ENCODE measurements at regions not wholly inside any gene's neighbourhood (a gene's known extent, or its start where the extent isn't known, plus 50 kb on each side); places are given as distances from the start of the nearest gene placed in this dataset.

GRCh38 chr4:41883988-41884734, 51.1 kb upstream of the TMEM33 start:
- no peak overlapping the region for H3K27ac Mint-ChIP-seq
- CTCF ChIA-PET, result interaction anchor here (0.5 to 2.5 kb wide), 3 partner anchors 41 to 191 kb away, joined by 3 to 10 read pairs (median 5); no protein-coding TSS in a partner anchor
- POLR2A ChIA-PET, result no interaction called here
- intact Hi-C loops (cut with micrococcal nuclease), result no loop called here
- no peaks in the 10 kb centered on the region for H3K9me3 Mint-ChIP-seq
- H3K36me3 Mint-ChIP-seq, result no peaks in the 10 kb centered on the region
- DNase-seq, result no peak
- peaks cover 38% of the 10 kb centered on the region for H3K27me3 Mint-ChIP-seq
- no peak overlapping the region for H3K4me3 Mint-ChIP-seq
- H3K4me1 Mint-ChIP-seq (ENCODE audit: low read depth), result peaks cover 18% of the 10 kb centered on the region

- POLR2A ChIA-PET, result no interaction called here
- H3K27ac Mint-ChIP-seq, result no peak overlapping the region
Measured at GRCh38 chr4:41882625-41883347, 52.4 kb upstream of the TMEM33 start.

DNA sequence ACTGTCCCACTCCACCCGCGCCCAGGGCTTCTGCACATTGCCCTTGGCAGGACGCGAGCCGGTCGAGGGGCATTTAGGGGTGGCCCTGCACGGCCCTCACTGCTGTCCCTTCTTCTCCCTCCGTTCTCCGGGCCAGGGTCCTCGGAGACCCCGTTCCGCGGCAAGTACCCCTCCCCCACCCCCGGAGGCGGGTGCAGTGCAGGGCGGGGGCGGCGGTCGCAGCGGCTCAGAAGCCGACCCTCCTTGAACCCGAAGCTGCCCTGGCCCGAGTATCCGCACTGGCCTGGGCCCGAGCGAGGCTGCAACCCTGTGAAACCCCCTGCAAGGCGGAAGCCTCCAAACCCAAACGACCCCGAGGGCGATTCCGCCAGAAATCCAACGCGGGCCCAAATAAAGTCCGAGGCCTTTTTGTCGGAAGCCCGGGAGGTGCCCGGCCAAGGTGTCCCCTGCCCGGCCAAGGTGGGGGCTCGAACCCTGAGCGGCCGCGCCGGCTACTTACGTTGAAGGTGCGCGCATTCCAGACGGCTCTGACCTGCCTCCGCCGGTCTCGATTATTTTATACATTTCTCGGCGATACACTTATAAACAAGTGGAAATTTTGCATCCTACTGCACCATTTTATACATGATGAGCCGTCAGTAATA, 53.1 kb upstream of the TMEM33 start:
- Mint-ChIP-seq H3K36me3 (no peaks in the 10 kb centered on the region), H3K9me3 (no peaks in the 10 kb centered on the region), H3K4me3 (peak overlapping the region; percentile 38), H3K27ac (no peak overlapping the region), H3K4me1 (ENCODE audit: low read depth) (peaks cover 21% of the 10 kb centered on the region), H3K27me3 (peaks cover 49% of the 10 kb centered on the region)
- ChIA-PET CTCF (interaction anchor here (1.0 kb wide), 1 partner anchor 601 kb away, joined by 3 read pairs; no protein-coding TSS in a partner anchor), POLR2A (no interaction called here)
- no peak for DNase-seq
- intact Hi-C loops (cut with micrococcal nuclease), result loop anchor here (1.0 to 2.0 kb wide), 4 partner anchors 15 to 601 kb away; no protein-coding TSS in a partner anchor

More at GRCh38 chr4:41882625-41883347, 52.4 kb upstream of the TMEM33 start:
- CTCF ChIA-PET, result interaction anchor here (1.0 to 1.2 kb wide), 2 partner anchors 66 to 602 kb away, joined by 3 to 5 read pairs; no protein-coding TSS in a partner anchor
- Mint-ChIP-seq H3K4me1 (ENCODE audit: low read depth) (peaks cover 21% of the 10 kb centered on the region), H3K36me3 (no peaks in the 10 kb centered on the region), H3K27me3 (peaks cover 47% of the 10 kb centered on the region), H3K9me3 (no peaks in the 10 kb centered on the region), H3K4me3 (peak overlapping the region; percentile 38)
- intact Hi-C loops (cut with micrococcal nuclease), result loop anchor here (1.0 kb wide), 2 partner anchors 189 to 601 kb away; no protein-coding TSS in a partner anchor
- peak; percentile 68 for DNase-seq

- Mint-ChIP-seq H3K27ac (no peak overlapping the region), H3K4me1 (ENCODE audit: low read depth) (peaks cover 21% of the 10 kb centered on the region), H3K36me3 (no peaks in the 10 kb centered on the region), H3K4me3 (peak overlapping the region; percentile 43), H3K27me3 (peaks cover 57% of the 10 kb centered on the region), H3K9me3 (no peaks in the 10 kb centered on the region)
- POLR2A ChIA-PET, result no interaction called here
- DNase-seq, result no peak
- intact Hi-C loops (cut with micrococcal nuclease), result loop anchor here (2.0 kb wide), 2 partner anchors 14 to 130 kb away; no protein-coding TSS in a partner anchor
- CTCF ChIA-PET, result no interaction called here
Measured at GRCh38 chr4:41880840-41881831, 54.1 kb upstream of the TMEM33 start.

DNA sequence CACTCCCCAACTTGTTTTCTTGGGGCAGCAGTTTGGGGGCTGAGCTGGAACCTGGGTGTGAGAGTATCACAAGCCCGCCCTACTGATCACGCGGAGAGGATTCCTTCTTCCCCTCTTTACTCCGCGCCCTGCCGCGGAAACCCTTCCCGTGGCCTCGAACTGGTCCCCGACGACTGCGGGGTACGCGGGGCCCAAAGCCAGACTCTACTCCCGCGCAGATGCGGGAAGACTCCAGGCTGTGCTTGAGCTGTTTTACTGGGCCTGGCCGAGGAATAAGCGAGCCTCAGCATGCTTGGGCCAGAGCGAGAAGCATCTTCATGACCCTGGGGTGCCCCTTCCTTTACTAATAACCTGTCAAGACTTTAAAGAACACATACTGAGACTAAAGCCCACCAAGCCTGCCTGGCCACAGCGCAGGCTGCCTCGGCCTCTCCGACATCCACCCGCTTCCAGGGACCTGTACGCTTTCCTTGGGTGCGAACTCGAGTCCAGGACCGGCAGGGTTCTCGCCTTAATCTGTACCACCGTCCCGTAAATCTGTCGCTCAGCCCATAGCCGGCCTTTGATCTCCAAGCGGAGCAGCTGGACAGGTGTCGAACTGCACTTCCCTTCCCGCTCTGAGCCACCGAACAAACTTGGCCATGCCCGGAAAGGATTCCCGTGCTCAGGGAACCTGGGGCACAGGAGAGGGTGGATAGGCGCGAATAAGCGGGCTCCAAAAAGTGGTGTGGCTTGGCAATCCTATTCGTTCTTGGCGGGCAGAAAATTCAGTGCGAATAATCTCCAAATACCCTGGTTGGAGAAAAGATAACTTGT, 55.0 kb upstream of the TMEM33 start:
- Mint-ChIP-seq H3K9me3 (no peaks in the 10 kb centered on the region), H3K4me1 (ENCODE audit: low read depth) (peaks cover 21% of the 10 kb centered on the region), H3K36me3 (no peaks in the 10 kb centered on the region), H3K27ac (no peak overlapping the region), H3K4me3 (no peak overlapping the region), H3K27me3 (peaks cover 64% of the 10 kb centered on the region)
- CTCF ChIA-PET, result interaction anchor here (0.8 to 1.5 kb wide), 4 partner anchors 8 to 956 kb away, joined by 3 to 7 read pairs (median 3); no protein-coding TSS in a partner anchor
- intact Hi-C loops (cut with micrococcal nuclease), result loop anchor here (2.0 kb wide), 2 partner anchors 13 to 129 kb away; no protein-coding TSS in a partner anchor
- DNase-seq, result no peak
- POLR2A ChIA-PET, result no interaction called here

DNA sequence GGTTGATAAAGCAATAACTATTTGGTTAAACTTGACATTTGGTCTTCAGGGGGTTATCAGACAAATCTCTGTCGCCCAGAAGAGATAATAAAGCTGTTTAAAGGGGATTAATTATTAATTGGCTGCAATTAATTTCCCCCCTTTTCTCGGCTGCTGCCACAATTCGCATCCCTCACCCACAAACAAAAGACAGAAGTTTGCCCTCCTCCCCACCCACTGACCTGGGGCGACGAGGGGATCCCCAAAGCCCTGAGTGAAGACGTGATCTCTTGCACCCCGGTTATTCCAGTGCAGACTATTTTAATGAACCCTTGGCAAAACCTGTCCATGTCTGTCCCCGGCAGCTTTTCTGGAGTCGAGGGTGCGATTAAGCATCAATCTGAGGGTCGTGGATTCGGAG, 55.7 kb upstream of the TMEM33 start:
- DNase-seq, result no peak
- intact Hi-C loops (cut with micrococcal nuclease), result no loop called here
- H3K27ac Mint-ChIP-seq, result no peak overlapping the region
- H3K36me3 Mint-ChIP-seq, result no peaks in the 10 kb centered on the region
- ChIA-PET POLR2A (no interaction called here), CTCF (interaction anchor here (0.8 to 1.5 kb wide), 4 partner anchors 9 to 955 kb away, joined by 3 to 7 read pairs (median 3); no protein-coding TSS in a partner anchor)
- H3K9me3 Mint-ChIP-seq, result no peaks in the 10 kb centered on the region
- peaks cover 21% of the 10 kb centered on the region for H3K4me1 Mint-ChIP-seq (ENCODE audit: low read depth)
- H3K4me3 Mint-ChIP-seq, result no peak overlapping the region
- peaks cover 67% of the 10 kb centered on the region for H3K27me3 Mint-ChIP-seq

- peaks cover 21% of the 10 kb centered on the region for H3K4me1 Mint-ChIP-seq (ENCODE audit: low read depth)
Measured at GRCh38 chr4:41878991-41879491, 56.2 kb upstream of the TMEM33 start.

GRCh38 chr4:41878170-41878969, 56.9 kb upstream of the TMEM33 start:
- Mint-ChIP-seq H3K4me3 (no peak overlapping the region), H3K36me3 (no peaks in the 10 kb centered on the region), H3K27me3 (peaks cover 74% of the 10 kb centered on the region), H3K9me3 (no peaks in the 10 kb centered on the region), H3K27ac (no peak overlapping the region), H3K4me1 (ENCODE audit: low read depth) (peaks cover 26% of the 10 kb centered on the region)
- DNase-seq, result no peak
- POLR2A ChIA-PET, result no interaction called here
- intact Hi-C loops (cut with micrococcal nuclease), result no loop called here
- CTCF ChIA-PET, result interaction anchor here (1.0 to 1.3 kb wide), 2 partner anchors 9 to 130 kb away, joined by 4 to 5 read pairs; partner anchors contain the start of gene PHOX2B

More at GRCh38 chr4:41878991-41879491, 56.2 kb upstream of the TMEM33 start:
- intact Hi-C loops (cut with micrococcal nuclease), result no loop called here
- no peaks in the 10 kb centered on the region for H3K36me3 Mint-ChIP-seq
- DNase-seq, result no peak
- ChIA-PET CTCF (interaction anchor here (1.0 to 1.5 kb wide), 4 partner anchors 9 to 597 kb away, joined by 3 to 7 read pairs (median 4); no protein-coding TSS in a partner anchor), POLR2A (no interaction called here)
- peaks cover 72% of the 10 kb centered on the region for H3K27me3 Mint-ChIP-seq
- no peak overlapping the region for H3K4me3 Mint-ChIP-seq
- no peaks in the 10 kb centered on the region for H3K9me3 Mint-ChIP-seq
- H3K27ac Mint-ChIP-seq, result no peak overlapping the region

DNA sequence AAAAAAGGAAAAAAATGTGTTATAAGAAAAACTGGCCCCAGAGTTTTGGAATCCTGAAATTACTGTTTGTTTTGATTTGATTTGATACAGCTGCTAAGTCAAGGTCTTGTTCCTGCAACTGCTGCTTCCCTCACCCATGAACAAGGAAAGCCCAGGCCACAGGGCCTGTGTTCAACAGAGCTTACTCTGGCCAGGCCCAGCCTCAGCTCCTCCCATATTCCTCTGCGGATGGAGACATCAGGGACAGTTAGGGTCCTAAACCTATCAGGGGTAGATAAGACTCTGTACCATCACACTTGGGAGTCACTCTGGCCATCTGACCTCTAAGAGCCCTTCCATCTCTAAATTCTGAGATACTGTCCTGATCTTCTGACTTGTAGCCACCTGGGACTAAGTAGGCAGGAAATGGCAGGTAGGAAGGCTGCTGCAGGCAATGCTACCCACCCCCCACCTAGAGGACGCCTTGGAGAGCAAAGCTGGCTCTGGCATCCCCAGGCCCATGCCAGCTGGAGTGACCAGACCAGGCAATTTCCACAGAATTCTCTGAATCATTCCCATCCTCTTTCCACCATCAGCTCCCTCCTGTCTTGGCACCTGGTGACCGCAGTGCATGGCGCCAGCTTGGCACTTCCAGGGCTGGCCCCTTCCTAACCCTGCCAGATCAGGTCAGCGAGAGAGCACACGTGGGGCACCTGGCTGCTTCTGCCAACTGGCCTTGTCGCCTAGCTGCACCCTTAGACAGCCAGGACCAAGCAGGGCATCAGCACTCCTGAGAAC, 58.0 kb upstream of the TMEM33 start:
- intact Hi-C loops (cut with micrococcal nuclease), result no loop called here
- CTCF ChIA-PET, result interaction anchor here (0.6 to 1.3 kb wide), 2 partner anchors 10 to 129 kb away, joined by 4 to 5 read pairs; partner anchors contain the start of gene PHOX2B
- H3K36me3 Mint-ChIP-seq, result no peaks in the 10 kb centered on the region

More for the DNA sequence above, 58.0 kb upstream of the TMEM33 start:
- peaks cover 78% of the 10 kb centered on the region for H3K27me3 Mint-ChIP-seq
- H3K27ac Mint-ChIP-seq, result no peak overlapping the region
- H3K4me1 Mint-ChIP-seq (ENCODE audit: low read depth), result peaks cover 26% of the 10 kb centered on the region
- DNase-seq, result no peak
- no peak overlapping the region for H3K4me3 Mint-ChIP-seq
- POLR2A ChIA-PET, result no interaction called here
- no peaks in the 10 kb centered on the region for H3K9me3 Mint-ChIP-seq

Measured in activated CD4-positive, alpha-beta memory T cell treated with anti-CD3 and anti-CD28 coated beads for 36 hours (primary cell).